Spleen (tissue), 7 donors: ENCODE measurements at regions not wholly inside any gene's neighbourhood (a gene's known extent, or its start where the extent isn't known, plus 50 kb on each side); places are given as distances from the start of the nearest gene placed in this dataset.

Source experiments
- POLR2AphosphoS5 ChIP-seq, 3 donors: sonication (generic); formaldehyde crosslinking; IDR thresholded peaks; one replicate each; pipeline ENCODE4 v1.5.1; 2017; ENCODE audit warnings: antibody characterized with exemption in 3 of 3
- TF ChIP-seq, protein P1 (sequence below), 11 experiments: fragments of 200-600 bp in 7 of 11; fragments of 450-650 bp in 4 of 11; sonication (generic) in 4 of 11; IDR thresholded peaks in 8 of 11; conservative IDR thresholded peaks in 3 of 11; 1 replicate in 7 of 11; 2 replicates in 4 of 11; pipeline versions ENCODE4 v1.4.0 to v1.8.0; 2016 to 2021; ENCODE audit warnings: antibody characterized with exemption in 11 of 11, inconsistent platforms in 4 of 11, mild to moderate bottlenecking in 1 of 11
- donor health status: DM: no; HTN: no; CAD: no; lungs with moderate emphysema.
- donor health status: DM: no; HTN: no; CAD: no.
- donor health status: DM: no; HTN: no; CAD: no.

DNA sequence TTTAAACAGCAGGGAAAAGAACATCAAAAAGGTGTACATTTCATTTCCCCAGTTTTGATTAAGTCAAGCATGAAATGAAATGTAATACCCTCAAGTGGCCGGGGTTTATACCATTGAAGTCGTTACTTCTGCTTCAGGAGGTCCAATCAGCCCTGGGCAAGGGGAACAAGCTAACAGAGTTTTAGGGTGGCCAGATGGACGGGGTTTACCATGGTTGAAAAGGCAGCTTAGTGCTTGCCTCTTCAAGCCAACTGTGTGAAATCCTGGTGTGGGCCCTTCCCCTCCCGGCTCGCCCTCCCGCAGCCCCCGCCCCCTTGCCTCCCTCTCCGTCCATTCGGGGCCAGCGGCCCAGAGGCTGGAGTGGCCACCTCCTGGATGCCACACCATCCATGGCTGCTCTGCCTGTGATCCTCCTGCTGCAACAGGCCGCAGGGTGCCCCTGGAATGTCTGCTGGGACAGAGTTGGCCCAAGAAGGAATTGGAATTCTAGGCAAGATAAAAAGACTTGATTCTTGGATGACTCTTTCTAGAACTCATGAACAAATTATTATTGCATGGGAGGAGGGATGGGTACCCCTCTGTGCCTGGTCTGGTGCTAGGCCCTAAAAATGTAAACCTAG lies 296.2 kb upstream of the IRX3 start:
- TF ChIP-seq, protein P1, sequence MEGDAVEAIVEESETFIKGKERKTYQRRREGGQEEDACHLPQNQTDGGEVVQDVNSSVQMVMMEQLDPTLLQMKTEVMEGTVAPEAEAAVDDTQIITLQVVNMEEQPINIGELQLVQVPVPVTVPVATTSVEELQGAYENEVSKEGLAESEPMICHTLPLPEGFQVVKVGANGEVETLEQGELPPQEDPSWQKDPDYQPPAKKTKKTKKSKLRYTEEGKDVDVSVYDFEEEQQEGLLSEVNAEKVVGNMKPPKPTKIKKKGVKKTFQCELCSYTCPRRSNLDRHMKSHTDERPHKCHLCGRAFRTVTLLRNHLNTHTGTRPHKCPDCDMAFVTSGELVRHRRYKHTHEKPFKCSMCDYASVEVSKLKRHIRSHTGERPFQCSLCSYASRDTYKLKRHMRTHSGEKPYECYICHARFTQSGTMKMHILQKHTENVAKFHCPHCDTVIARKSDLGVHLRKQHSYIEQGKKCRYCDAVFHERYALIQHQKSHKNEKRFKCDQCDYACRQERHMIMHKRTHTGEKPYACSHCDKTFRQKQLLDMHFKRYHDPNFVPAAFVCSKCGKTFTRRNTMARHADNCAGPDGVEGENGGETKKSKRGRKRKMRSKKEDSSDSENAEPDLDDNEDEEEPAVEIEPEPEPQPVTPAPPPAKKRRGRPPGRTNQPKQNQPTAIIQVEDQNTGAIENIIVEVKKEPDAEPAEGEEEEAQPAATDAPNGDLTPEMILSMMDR (IDR thresholded peaks at IDR 0.05 in 8 of 11, conservative IDR thresholded peaks at IDR 0.05 in 3 of 11) = no peak
- TF ChIP-seq POLR2AphosphoS5 (IDR thresholded peaks at IDR 0.05) = no peak
